SIG-M5 treated with dmso at 0.1 percent for 504 hours (cell line): ENCODE measurements at regions not wholly inside any gene's neighbourhood (a gene's known extent, or its start where the extent isn't known, plus 50 kb on each side); places are given as distances from the start of the nearest gene placed in this dataset.

Experiments used
- DNase-seq: peaks from one replicate; lab custom pipeline; 2025; ENCODE audit not compliant: unreplicated experiment; lab: John Stamatoyannopoulos, UW

DNA sequence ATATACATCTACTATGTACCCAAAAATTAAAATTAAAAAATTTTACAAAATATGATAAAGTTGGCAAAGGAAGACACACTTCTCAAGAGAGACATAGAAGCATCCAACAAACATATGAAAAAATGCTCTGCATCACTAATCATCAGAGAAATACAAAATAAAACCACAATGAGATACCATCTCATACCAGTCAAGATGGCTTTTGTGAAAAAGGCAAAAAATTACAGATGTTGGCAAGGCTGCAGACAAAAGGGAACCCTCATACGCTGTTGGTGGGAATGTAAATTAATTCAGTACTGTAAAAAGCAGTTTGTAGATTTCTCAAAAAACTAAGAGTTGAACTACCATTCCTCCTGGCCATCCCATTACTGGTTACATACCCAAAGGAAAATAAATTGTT, 581.7 kb upstream of the CCDC54 start:
- DNase-seq = no peak

- no peak for DNase-seq
Observed at GRCh38 chr3:106797461-106797860, 579.8 kb upstream of the CCDC54 start.

DNA sequence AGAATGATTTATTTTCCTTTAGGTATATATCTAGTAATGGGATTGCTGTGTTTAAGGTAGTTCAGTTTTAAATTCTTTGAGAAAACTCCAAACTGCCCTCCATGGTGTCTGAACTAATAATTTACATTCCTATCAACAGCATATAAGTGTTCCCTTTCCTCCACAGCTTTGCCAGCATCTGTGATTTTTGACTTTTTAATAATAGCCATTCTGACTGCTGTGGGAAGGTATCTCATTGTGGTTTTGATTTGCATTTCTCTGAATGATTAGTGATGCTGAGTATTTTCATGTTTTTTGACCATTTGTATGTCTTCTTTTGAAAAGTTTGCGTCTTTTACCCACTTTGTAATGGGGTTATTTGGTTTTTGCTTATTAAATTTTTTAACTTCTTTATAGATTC, 571.6 kb upstream of the CCDC54 start:
- DNase-seq = no peak

DNA sequence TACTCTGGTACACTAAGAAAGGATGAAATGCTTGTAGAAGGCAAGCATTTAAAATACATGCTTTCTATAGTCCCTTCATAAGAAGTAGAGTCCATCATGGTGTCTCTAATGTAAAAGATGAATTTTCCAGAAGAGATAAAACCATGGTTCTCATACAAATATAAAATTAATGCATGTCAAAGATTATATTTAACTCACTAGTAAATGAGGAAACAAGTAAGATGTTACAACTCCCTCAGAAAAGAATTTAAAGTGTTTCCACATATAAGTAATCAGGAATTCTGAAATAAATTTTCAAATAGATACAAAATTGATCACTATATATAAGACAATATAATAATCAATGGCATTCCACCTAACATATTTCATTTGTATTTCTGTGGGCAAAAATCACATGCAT, 570.3 kb upstream of the CCDC54 start:
- DNase-seq = no peak

- DNase-seq = no peak
Observed at GRCh38 chr3:106809041-106809440, 568.2 kb upstream of the CCDC54 start.

- no peak for DNase-seq
Observed at GRCh38 chr3:106809623-106810299, 567.5 kb upstream of the CCDC54 start.

DNA sequence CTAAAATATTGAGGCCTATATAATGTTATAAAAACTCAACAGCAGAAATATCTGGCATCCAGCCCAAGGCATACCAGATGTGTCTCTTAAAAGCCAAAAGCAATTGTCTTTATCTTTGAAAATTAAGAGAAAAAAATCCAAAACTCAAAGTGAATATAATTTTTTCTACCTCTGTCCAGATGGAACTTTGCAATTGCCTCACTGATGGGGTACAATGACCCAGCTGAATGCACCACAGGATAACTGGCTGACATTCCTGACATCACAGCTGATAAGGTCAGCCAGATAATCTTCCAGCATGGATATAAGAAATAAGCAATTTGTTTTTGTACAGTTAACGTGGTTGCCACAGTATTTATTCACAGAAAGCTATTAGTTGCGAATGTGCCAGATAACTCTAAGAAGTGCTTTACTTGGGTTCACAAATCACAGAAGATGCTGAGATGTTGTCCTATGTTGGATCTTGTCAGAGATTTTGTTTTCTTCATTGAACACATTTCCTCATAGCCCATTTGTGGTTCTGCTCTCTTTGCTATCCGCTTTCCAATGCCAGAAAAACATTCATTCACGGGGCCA, 566.9 kb upstream of the CCDC54 start:
- no peak for DNase-seq

DNA sequence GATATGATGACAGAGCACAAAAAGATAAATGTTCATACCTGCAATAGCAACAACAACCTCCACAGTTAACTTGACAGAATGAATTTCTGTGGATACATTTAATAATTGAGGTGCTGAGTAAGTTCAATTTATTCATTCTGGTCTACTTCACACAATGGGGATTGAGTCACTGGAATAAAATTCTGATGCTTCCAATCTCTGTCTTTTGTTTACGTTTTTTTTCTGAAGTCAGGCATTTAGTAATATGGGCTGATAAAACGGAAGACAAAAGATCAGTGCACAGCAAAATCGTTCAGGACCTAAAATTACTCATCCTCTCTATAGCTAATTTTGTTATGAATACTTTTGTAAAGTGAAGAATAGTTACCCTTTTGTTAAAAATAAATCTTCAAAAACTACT, 565.9 kb upstream of the CCDC54 start:
- no peak for DNase-seq

- no peak for DNase-seq
Observed at GRCh38 chr3:106813742-106814141, 563.5 kb upstream of the CCDC54 start.

DNA sequence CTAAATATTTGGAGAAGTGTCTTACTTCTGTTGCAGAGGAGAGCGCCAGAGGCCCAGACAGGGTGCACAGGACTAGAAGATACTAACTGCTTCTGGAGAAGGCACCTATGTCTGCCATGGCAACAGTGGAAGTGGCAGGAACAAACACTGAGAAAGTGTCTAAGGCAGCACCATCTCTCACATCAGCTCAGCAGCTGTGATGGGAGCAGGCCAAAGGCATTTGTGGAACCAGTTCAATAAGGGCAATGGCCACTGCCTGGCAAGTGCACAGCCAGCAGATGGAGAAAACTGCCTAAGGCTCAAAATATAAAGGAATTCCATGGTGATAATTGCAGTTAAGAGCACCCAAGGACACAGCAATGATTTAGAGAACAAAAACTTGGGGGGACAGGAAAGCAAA, 563.0 kb upstream of the CCDC54 start:
- DNase-seq = no peak

- no peak for DNase-seq
Observed at GRCh38 chr3:106816838-106817237, 560.4 kb upstream of the CCDC54 start.

DNA sequence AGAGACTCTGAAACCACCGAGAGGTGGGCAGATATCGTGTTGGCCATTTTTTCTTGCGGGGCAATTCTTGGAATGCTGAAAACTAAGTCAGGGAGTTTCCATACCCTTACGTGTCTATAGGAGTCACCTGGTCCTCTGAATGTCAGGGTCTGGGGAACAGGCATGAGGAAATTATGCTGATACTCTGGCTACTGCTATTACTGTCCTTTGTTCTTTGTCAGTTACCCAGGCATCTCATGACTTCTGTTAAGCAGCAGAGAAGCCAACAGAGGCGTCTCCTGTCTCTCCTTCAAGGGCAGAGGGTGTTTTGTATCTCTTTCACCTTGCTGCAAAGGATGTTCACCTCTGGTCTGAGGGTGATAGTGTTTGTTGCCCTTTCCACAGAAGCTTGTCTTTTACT, 559.5 kb upstream of the CCDC54 start:
- DNase-seq = no peak

DNA sequence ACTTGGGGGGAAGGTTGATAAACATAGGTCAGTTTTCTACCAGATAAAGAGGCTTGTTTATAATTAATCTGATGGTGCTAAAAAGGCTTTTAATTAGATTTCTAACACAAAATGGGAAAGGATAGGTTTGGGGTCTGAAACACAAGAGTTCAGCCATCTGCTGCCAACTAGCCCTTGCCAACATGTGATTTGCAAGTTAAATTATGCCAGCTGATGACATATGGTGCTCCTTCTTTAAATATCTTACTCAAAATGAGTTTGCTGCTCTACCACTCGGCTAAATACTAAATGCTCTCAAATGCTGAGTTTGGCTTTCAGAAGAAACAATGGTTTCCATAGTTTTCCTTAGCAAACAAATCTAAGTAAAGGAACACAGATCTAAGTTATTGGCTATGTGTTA, 557.8 kb upstream of the CCDC54 start:
- DNase-seq = no peak

GRCh38 chr3:106820726-106821362, 556.4 kb upstream of the CCDC54 start:
- no peak for DNase-seq

- no peak for DNase-seq
Observed at GRCh38 chr3:106821801-106822200, 555.4 kb upstream of the CCDC54 start.

GRCh38 chr3:106822204-106822603, 555.0 kb upstream of the CCDC54 start:
- DNase-seq = no peak

DNA sequence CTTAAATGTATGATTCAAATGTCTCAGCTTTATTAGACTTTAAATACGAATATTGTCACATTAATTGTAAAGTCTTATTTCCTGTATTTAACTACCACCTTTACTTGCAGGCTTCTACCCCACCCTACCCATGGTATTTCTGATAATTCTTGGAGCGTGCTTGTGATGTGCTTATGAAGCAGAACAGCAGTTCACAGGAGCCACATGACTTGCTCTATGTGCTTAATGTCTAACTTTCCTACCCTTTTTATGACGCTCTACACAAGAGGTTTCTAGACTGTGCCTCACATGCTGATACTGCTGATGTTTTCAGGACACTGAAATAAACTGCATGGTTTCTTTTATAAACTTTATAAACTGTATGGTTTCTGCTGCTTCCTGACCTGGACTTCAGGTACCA, 553.5 kb upstream of the CCDC54 start:
- DNase-seq = no peak

- DNase-seq = peak; percentile 17
Observed at GRCh38 chr3:106824856-106825255, 552.4 kb upstream of the CCDC54 start.

GRCh38 chr3:106825962-106826605, 551.2 kb upstream of the CCDC54 start:
- DNase-seq = no peak

- DNase-seq = no peak
Observed at GRCh38 chr3:106826791-106827311, 550.4 kb upstream of the CCDC54 start.

DNA sequence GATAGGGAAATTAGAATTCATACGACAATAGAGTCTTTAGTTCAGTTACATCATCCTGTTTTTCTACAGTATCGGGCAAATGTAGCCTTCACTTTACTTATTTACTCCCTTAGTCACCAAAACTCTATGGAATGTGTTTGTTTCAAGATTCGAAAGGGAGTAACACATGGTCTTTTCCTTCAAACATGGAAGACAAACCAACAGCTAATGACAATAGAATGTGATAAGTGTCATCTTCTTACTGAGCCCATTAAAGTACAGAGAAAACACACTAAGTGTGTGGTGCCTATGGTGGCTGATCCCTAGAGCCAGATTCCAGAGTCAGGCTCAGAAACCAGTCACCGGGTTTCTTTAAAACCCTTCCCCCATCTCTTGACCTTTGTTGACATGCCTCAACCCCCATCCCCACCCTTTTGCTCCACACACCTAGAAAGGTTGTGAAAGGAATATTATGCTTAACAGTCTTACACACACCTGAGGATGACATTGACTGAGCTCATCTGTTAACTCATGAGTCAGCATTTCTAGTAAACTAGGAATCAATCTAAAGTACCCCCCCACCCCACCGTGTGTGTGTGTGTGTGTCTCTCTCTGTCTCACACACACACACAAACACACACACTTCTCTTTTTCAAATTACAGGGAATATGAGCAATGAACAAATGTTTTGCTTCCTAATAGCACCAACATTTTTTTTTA, 549.6 kb upstream of the CCDC54 start:
- DNase-seq = no peak
